ENCODE measurements at regions not wholly inside any gene's neighbourhood (a gene's known extent, or its start where the extent isn't known, plus 50 kb on each side); places are given as distances from the start of the nearest gene placed in this dataset.
"Not testable (repeated sequence)": the region's sequence is repeated elsewhere in the genome, so short reads cannot be mapped to it uniquely, and the experiment has no call there.

DNA sequence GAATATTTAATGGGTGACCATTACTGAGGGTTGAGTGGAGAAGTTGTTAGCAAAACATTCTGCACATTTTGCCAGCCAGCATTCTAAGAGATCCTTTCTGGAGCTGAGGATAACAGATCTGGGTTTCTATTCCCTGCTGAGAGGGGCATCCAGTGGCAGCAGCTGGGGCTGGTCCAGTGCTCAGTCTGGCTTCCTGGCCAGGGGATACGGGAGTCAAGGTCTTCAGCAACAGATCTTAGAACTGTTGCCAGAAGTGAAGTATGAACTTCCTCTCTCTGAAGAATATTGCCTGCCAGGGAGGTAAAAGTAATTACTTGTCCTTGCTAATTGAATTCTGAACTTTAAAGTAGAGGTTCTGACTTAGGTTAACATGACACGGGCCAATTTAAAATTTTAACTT, 568.4 kb downstream of the REEP3 start:
- no peak for DNase-seq

DNA sequence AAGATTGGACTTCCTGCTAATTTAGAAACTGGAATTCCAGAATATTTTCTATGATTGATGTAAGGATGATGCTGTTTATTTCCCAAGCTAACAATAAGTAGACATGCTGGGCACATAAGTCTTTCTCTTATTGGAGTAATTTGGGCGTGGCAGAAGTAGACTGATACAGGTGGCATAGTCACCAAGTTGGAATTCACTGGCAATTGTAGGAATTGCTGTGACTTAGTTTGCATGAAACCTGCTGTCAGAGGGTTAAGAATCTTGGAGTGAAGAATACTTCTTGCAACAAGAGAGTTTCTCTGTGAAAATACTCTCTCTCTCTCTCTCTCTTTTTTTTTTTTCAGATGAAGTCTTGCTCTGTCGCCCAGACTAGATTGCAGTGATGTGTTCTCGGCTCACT, 569.7 kb downstream of the REEP3 start:
- no peak for DNase-seq

DNA sequence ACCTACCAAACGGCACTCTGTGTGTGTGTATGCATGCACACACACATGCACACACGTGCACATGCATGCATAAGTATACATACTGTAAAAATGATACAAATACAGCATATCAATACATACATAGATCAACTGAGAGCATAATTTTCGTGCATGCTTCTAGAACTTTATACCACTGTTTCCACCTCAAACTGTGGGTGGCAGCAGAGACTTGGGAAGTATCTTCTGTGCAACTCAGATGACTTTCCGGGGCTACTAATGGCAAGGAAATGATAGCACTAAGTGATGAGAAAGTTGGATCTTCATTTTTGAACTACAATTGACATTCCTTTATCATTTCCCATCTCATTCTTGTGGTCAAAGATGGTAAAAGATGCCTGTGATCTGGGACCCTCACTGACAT, 570.7 kb downstream of the REEP3 start:
- no peak for DNase-seq

- DNase-seq = no peak
These were observed 572.1 kb downstream of the REEP3 start for GRCh38 chr10:64093304-64093703.

- DNase-seq = no peak
These were observed 572.8 kb downstream of the REEP3 start for GRCh38 chr10:64093946-64094535.

DNA sequence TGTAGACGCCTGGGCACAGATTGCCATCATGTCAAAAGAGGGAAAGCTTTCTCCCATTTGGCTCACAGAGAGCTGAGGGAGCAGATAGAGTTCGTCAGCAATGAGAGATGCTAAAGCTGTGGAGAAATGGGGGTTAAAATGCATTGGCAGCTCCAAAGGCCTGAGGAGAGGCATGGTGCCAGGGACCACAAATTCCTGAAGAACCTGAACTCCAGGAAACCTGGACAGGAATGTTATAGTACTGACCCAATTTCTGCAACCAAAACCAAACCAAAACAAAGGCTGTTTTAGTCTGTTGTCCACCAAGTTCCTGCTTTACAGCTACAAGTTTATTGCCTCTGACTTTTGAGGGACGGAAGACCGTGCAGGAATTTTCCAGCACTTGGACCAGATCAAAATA, 575.7 kb downstream of the REEP3 start:
- DNase-seq = no peak

GRCh38 chr10:64097391-64098122, 576.4 kb downstream of the REEP3 start:
- DNase-seq = no peak

- DNase-seq = no peak
These were observed 577.8 kb downstream of the REEP3 start for GRCh38 chr10:64098994-64099393.

GRCh38 chr10:64101606-64102263, 580.5 kb downstream of the REEP3 start:
- no peak for DNase-seq

GRCh38 chr10:64102264-64102633, 581.0 kb downstream of the REEP3 start:
- no peak for DNase-seq

GRCh38 chr10:64102916-64103315, 581.7 kb downstream of the REEP3 start:
- no peak for DNase-seq

- DNase-seq = no peak
These were observed 582.7 kb downstream of the REEP3 start for GRCh38 chr10:64103750-64104470.

DNA sequence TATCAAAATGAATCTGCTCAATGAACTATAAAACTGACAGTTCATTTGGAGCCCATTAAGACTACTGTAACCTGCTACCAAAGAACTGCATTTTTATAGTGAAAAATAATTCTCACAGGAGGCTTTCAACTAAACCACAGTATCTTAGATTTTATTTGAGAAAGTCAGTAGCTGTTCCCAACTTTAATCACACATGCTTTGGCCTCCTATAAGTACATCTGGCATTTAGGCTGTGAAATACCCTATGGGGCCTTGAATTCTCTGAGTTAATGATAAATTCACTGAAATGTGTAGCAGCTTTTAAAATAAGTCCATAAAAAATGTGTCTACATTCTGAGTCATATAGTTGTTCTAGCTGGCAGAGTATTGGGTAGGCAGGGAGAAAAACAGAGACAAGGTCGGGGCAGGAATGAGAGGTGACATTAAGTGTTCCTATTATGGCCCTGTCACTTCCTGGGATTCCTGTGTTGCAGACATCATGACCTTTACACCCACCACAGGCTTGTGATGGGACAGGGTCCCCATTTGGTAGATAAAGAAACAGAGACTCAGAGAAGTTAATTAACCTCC, 588.8 kb downstream of the REEP3 start:
- no peak for DNase-seq

DNA sequence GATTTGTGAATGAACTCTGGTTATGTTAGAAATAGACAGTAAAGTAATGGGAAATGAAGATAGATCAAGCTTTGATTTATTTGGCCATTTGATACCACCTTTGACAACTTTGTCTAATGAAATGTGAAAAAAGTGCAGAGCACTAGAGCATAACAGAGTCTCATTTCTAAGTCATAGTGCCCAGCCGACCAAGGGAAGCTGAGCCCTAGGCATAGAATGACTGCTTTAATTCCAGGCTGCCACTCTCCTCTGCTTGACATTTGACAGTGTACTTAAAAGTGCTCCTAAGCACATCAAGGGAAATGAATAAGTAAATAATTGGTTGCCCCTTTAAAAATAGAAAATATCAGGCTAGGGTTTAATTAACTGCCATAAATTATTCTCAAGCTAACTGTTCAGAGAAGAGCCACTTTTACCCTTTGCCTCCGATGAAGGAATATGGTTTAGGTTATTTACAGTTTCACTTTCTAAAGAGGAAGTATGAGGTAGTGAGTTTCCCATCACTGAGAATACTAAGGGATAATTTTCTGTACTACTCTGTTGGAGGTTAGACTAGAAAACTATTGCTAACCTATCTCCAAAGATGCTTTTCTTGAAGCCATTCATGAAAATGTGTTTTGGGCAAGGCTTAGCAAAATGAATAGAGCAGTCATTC, 591.6 kb downstream of the REEP3 start:
- no peak for DNase-seq

GRCh38 chr10:64113375-64113774, 592.2 kb downstream of the REEP3 start:
- DNase-seq = no peak

DNA sequence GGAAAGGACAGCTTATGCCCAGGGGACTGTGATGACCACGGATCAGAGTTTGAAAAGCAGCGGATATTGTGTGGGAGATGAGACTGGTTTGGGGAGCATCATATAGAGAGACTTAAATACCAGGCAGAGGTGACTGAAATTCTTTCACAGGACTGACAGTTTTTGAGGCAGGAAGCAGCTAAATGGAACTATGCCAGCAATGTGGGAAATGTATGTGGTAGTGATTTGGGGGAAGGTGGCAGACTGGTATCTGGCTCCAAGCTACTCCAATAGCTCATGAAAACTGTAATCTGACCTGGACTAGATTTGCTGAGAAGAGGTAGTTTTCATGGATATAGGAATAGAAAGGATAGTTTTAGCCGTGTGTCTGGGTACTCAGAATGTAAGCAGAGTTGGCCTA, 592.6 kb downstream of the REEP3 start:
- no peak for DNase-seq

DNA sequence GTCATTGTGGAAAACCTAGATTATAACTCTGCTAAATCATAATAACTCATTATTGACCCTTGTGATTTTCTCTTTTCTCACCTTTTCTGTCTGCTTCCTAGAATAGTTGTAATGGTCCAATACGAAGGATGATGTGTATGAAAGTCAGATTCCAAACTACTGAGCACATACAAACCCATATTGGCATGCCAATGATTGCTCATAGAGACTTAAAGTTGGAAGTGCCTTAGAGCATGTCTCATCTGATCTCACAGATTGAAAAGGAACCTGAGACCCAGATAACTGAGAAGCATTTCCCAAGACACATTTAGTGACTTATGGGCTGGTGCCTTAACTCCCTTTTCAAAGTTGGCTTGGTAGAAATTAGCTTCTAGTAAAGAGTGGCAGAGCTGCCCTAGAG, 594.3 kb downstream of the REEP3 start:
- no peak for DNase-seq

DNA sequence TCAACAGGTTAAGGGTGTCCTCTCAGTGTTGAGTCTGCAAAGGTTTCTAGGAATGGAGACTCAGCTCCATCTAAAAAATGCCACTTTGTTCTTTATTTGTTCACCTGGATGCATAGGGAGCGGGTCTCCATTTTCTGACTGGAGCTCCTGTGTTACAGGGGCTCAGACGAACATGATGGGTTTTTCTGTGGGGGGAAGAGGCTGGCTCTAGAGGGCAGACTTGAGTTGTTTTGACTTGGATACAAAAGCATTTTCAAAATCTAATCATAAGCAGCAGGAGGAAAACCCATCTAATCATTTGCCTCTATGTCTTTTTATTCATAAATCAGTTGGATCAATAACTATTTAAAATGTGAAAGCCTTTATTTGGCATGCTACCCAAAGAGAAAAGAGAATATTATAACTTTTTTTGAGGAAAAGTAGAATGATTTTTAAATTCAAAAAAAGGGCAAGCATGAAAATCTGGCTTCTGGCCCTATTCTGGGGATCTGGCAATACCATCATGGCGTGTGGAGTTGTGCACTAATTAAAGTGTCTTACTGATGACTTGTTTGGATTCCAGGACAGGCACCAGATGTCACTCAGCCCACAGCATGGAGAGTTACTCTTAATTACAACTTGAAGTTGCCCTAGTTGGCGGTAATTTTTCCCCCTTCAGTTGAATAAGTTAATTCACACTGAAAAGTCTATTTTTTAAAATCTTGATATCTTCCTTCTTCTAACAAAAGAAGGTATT, 594.9 kb downstream of the REEP3 start:
- DNase-seq = no peak

GRCh38 chr10:64116707-64117106, 595.5 kb downstream of the REEP3 start:
- DNase-seq = no peak

GRCh38 chr10:64118736-64119135, 597.5 kb downstream of the REEP3 start:
- DNase-seq = no peak

- not testable (repeated sequence) for DNase-seq
These were observed 599.2 kb downstream of the REEP3 start for GRCh38 chr10:64120301-64120980.

- no peak for DNase-seq
These were observed 609.0 kb downstream of the REEP3 start for GRCh38 chr10:64130152-64130551.

Data from KG1 (cell line).